Upper lobe of left lung (tissue), 4 donors: ENCODE measurements at regions not wholly inside any gene's neighbourhood (a gene's known extent, or its start where the extent isn't known, plus 50 kb on each side); places are given as distances from the start of the nearest gene placed in this dataset.

Source experiments
- EP300 ChIP-seq, 4 donors: sonication (generic); formaldehyde crosslinking; IDR thresholded peaks; one replicate each; pipeline ENCODE4 v1.5.1; 2017; ENCODE audit warnings: antibody characterized with exemption in 4 of 4, control low read depth in 2 of 4
- POLR2A ChIP-seq, 4 donors: fragments of 450-650 bp; IDR thresholded peaks; one replicate each; pipeline ENCODE4 v1.5.1; 2016 to 2017; ENCODE audit warnings: antibody characterized with exemption in 4 of 4, mild to moderate bottlenecking in 2 of 4
- TF ChIP-seq, protein P1 (sequence below), 6 experiments: fragments of 450-650 bp in 4 of 6; fragments of 200-600 bp in 2 of 6; sonication (generic) in 2 of 6; IDR thresholded peaks; one replicate each; pipeline ENCODE4 v1.5.1; 2016 to 2019; ENCODE audit warnings: antibody characterized with exemption in 6 of 6

DNA sequence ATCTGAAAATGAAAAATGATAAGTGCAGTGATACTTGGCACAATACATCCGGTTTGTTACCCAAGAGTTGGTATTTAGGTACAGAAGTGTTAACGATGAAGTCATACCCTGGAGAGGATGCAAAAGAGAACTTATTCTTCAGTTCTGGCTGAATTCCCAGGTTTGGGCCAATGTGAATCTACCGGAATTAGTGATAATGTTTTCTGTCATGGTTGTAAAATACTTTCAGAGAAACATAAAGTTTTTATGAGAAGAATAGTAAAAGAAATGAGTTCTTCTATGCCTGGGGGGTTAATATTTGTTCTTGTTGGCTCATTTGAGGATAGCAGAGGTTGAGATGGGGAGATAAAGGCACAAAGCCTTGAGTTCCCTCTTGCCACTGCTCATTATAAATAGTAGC, 509.9 kb upstream of the POU3F2 start:
- TF ChIP-seq POLR2A (IDR thresholded peaks at IDR 0.05) (no peak), EP300 (IDR thresholded peaks at IDR 0.05) (no peak)
- TF ChIP-seq, protein P1, sequence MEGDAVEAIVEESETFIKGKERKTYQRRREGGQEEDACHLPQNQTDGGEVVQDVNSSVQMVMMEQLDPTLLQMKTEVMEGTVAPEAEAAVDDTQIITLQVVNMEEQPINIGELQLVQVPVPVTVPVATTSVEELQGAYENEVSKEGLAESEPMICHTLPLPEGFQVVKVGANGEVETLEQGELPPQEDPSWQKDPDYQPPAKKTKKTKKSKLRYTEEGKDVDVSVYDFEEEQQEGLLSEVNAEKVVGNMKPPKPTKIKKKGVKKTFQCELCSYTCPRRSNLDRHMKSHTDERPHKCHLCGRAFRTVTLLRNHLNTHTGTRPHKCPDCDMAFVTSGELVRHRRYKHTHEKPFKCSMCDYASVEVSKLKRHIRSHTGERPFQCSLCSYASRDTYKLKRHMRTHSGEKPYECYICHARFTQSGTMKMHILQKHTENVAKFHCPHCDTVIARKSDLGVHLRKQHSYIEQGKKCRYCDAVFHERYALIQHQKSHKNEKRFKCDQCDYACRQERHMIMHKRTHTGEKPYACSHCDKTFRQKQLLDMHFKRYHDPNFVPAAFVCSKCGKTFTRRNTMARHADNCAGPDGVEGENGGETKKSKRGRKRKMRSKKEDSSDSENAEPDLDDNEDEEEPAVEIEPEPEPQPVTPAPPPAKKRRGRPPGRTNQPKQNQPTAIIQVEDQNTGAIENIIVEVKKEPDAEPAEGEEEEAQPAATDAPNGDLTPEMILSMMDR (IDR thresholded peaks at IDR 0.05), result no peak
